ENCODE measurements at regions not wholly inside any gene's neighbourhood (a gene's known extent, or its start where the extent isn't known, plus 50 kb on each side); places are given as distances from the start of the nearest gene placed in this dataset.
"Not testable (repeated sequence)": the region's sequence is repeated elsewhere in the genome, so short reads cannot be mapped to it uniquely, and the experiment has no call there.

GRCh38 chr5:167071981-167072610 lies 1219.3 kb upstream of the WWC1 start:
- Histone ChIP-seq H3K4me2 (ENCODE audit: low read length) (no peak overlapping the region), H3K4me1 (ENCODE audit: control insufficient read depth, insufficient read depth, low read length) (no peaks in the 10 kb centered on the region), H3K9me3 (replicated peaks; ENCODE audit: low read length) (no peaks in the 10 kb centered on the region), H3K4me3 (ENCODE audit: low read length) (no peak overlapping the region), H3K27me3 (ENCODE audit: control insufficient read depth, insufficient read depth, low read length) (no peaks in the 10 kb centered on the region), H3K36me3 (ENCODE audit: insufficient read depth, low read length) (no peaks in the 10 kb centered on the region), H3K9ac (ENCODE audit: low read depth, low read length) (no peak overlapping the region)

- H3K9me3 ChIP-seq (replicated peaks; ENCODE audit: low read length): no peaks in the 10 kb centered on the region
- H3K36me3 ChIP-seq (ENCODE audit: insufficient read depth, low read length): no peaks in the 10 kb centered on the region
- H3K4me2 ChIP-seq (ENCODE audit: low read length): no peak overlapping the region
- no peaks in the 10 kb centered on the region for H3K27me3 ChIP-seq (ENCODE audit: control insufficient read depth, insufficient read depth, low read length)
- no peaks in the 10 kb centered on the region for H3K4me1 ChIP-seq (ENCODE audit: control insufficient read depth, insufficient read depth, low read length)
- H3K9ac ChIP-seq (ENCODE audit: low read depth, low read length): no peak overlapping the region
- H3K4me3 ChIP-seq (ENCODE audit: low read length): no peak overlapping the region
Measured at GRCh38 chr5:167081561-167081960, 1209.9 kb upstream of the WWC1 start.

GRCh38 chr5:167096816-167097215 lies 1194.6 kb upstream of the WWC1 start:
- no peak overlapping the region for H3K4me2 ChIP-seq (ENCODE audit: low read length)
- H3K36me3 ChIP-seq (ENCODE audit: insufficient read depth, low read length): no peaks in the 10 kb centered on the region

GRCh38 chr5:167104351-167104750 lies 1187.1 kb upstream of the WWC1 start:
- Histone ChIP-seq H3K4me2 (ENCODE audit: low read length) (no peak overlapping the region), H3K4me3 (ENCODE audit: low read length) (no peak overlapping the region), H3K36me3 (ENCODE audit: insufficient read depth, low read length) (no peaks in the 10 kb centered on the region), H3K4me1 (ENCODE audit: control insufficient read depth, insufficient read depth, low read length) (no peaks in the 10 kb centered on the region), H3K9ac (ENCODE audit: low read depth, low read length) (no peak overlapping the region), H3K27me3 (ENCODE audit: control insufficient read depth, insufficient read depth, low read length) (no peaks in the 10 kb centered on the region), H3K9me3 (replicated peaks; ENCODE audit: low read length) (peaks cover 4% of the 10 kb centered on the region)

More at GRCh38 chr5:167096816-167097215, 1194.6 kb upstream of the WWC1 start:
- Histone ChIP-seq H3K9ac (ENCODE audit: low read depth, low read length) (no peak overlapping the region), H3K27me3 (ENCODE audit: control insufficient read depth, insufficient read depth, low read length) (no peaks in the 10 kb centered on the region), H3K4me1 (ENCODE audit: control insufficient read depth, insufficient read depth, low read length) (no peaks in the 10 kb centered on the region), H3K4me3 (ENCODE audit: low read length) (no peak overlapping the region), H3K9me3 (replicated peaks; ENCODE audit: low read length) (peaks cover 8% of the 10 kb centered on the region)

GRCh38 chr5:167105941-167106340 lies 1185.5 kb upstream of the WWC1 start:
- Histone ChIP-seq H3K4me2 (ENCODE audit: low read length) (no peak overlapping the region), H3K9ac (ENCODE audit: low read depth, low read length) (no peak overlapping the region), H3K27me3 (ENCODE audit: control insufficient read depth, insufficient read depth, low read length) (no peaks in the 10 kb centered on the region), H3K36me3 (ENCODE audit: insufficient read depth, low read length) (no peaks in the 10 kb centered on the region), H3K4me1 (ENCODE audit: control insufficient read depth, insufficient read depth, low read length) (no peaks in the 10 kb centered on the region), H3K4me3 (ENCODE audit: low read length) (no peak overlapping the region), H3K9me3 (replicated peaks; ENCODE audit: low read length) (no peaks in the 10 kb centered on the region)

- no peak overlapping the region for H3K4me2 ChIP-seq (ENCODE audit: low read length)
- H3K36me3 ChIP-seq (ENCODE audit: insufficient read depth, low read length): no peaks in the 10 kb centered on the region
- H3K9me3 ChIP-seq (replicated peaks; ENCODE audit: low read length): no peaks in the 10 kb centered on the region
- no peaks in the 10 kb centered on the region for H3K4me1 ChIP-seq (ENCODE audit: control insufficient read depth, insufficient read depth, low read length)
- no peak overlapping the region for H3K4me3 ChIP-seq (ENCODE audit: low read length)
- no peak overlapping the region for H3K9ac ChIP-seq (ENCODE audit: low read depth, low read length)
- no peaks in the 10 kb centered on the region for H3K27me3 ChIP-seq (ENCODE audit: control insufficient read depth, insufficient read depth, low read length)
Measured at GRCh38 chr5:167107684-167108083, 1183.8 kb upstream of the WWC1 start.

- H3K9me3 ChIP-seq (replicated peaks; ENCODE audit: low read length); H3K36me3 ChIP-seq (ENCODE audit: insufficient read depth, low read length); H3K4me2 ChIP-seq (ENCODE audit: low read length); H3K4me3 ChIP-seq (ENCODE audit: low read length); H3K4me1 ChIP-seq (ENCODE audit: control insufficient read depth, insufficient read depth, low read length); H3K27me3 ChIP-seq (ENCODE audit: control insufficient read depth, insufficient read depth, low read length); H3K9ac ChIP-seq (ENCODE audit: low read depth, low read length): not testable (repeated sequence)
Measured at GRCh38 chr5:167108266-167108665, 1183.2 kb upstream of the WWC1 start.

- Histone ChIP-seq H3K4me2 (ENCODE audit: low read length) (no peak overlapping the region), H3K9ac (ENCODE audit: low read depth, low read length) (no peak overlapping the region), H3K4me3 (ENCODE audit: low read length) (no peak overlapping the region), H3K4me1 (ENCODE audit: control insufficient read depth, insufficient read depth, low read length) (no peaks in the 10 kb centered on the region), H3K27me3 (ENCODE audit: control insufficient read depth, insufficient read depth, low read length) (no peaks in the 10 kb centered on the region), H3K9me3 (replicated peaks; ENCODE audit: low read length) (peaks cover 4% of the 10 kb centered on the region), H3K36me3 (ENCODE audit: insufficient read depth, low read length) (no peaks in the 10 kb centered on the region)
Measured at GRCh38 chr5:167112556-167112955, 1178.9 kb upstream of the WWC1 start.

GRCh38 chr5:167122267-167122666 lies 1169.2 kb upstream of the WWC1 start:
- Histone ChIP-seq H3K4me3 (ENCODE audit: low read length) (no peak overlapping the region), H3K36me3 (ENCODE audit: insufficient read depth, low read length) (no peaks in the 10 kb centered on the region), H3K27me3 (ENCODE audit: control insufficient read depth, insufficient read depth, low read length) (no peaks in the 10 kb centered on the region)

GRCh38 chr5:167123126-167123525 lies 1168.3 kb upstream of the WWC1 start:
- H3K36me3 ChIP-seq (ENCODE audit: insufficient read depth, low read length): no peaks in the 10 kb centered on the region
- no peak overlapping the region for H3K9ac ChIP-seq (ENCODE audit: low read depth, low read length)
- H3K4me3 ChIP-seq (ENCODE audit: low read length): no peak overlapping the region
- H3K4me1 ChIP-seq (ENCODE audit: control insufficient read depth, insufficient read depth, low read length): no peaks in the 10 kb centered on the region
- no peaks in the 10 kb centered on the region for H3K27me3 ChIP-seq (ENCODE audit: control insufficient read depth, insufficient read depth, low read length)
- no peaks in the 10 kb centered on the region for H3K9me3 ChIP-seq (replicated peaks; ENCODE audit: low read length)
- H3K4me2 ChIP-seq (ENCODE audit: low read length): no peak overlapping the region

More at GRCh38 chr5:167122267-167122666, 1169.2 kb upstream of the WWC1 start:
- H3K4me1 ChIP-seq (ENCODE audit: control insufficient read depth, insufficient read depth, low read length): no peaks in the 10 kb centered on the region
- H3K9me3 ChIP-seq (replicated peaks; ENCODE audit: low read length): no peaks in the 10 kb centered on the region
- H3K9ac ChIP-seq (ENCODE audit: low read depth, low read length): no peak overlapping the region
- no peak overlapping the region for H3K4me2 ChIP-seq (ENCODE audit: low read length)

GRCh38 chr5:167128581-167128980 lies 1162.9 kb upstream of the WWC1 start:
- H3K4me1 ChIP-seq (ENCODE audit: control insufficient read depth, insufficient read depth, low read length): no peaks in the 10 kb centered on the region
- no peaks in the 10 kb centered on the region for H3K27me3 ChIP-seq (ENCODE audit: control insufficient read depth, insufficient read depth, low read length)
- H3K4me3 ChIP-seq (ENCODE audit: low read length): no peak overlapping the region
- no peak overlapping the region for H3K4me2 ChIP-seq (ENCODE audit: low read length)
- H3K36me3 ChIP-seq (ENCODE audit: insufficient read depth, low read length): no peaks in the 10 kb centered on the region
- H3K9me3 ChIP-seq (replicated peaks; ENCODE audit: low read length): no peaks in the 10 kb centered on the region
- H3K9ac ChIP-seq (ENCODE audit: low read depth, low read length): no peak overlapping the region

GRCh38 chr5:167140548-167141291 lies 1150.7 kb upstream of the WWC1 start:
- Histone ChIP-seq H3K9me3 (replicated peaks; ENCODE audit: low read length) (no peaks in the 10 kb centered on the region), H3K4me3 (ENCODE audit: low read length) (no peak overlapping the region)

More at GRCh38 chr5:167140548-167141291, 1150.7 kb upstream of the WWC1 start:
- Histone ChIP-seq H3K36me3 (ENCODE audit: insufficient read depth, low read length) (no peaks in the 10 kb centered on the region), H3K9ac (ENCODE audit: low read depth, low read length) (no peak overlapping the region), H3K4me1 (ENCODE audit: control insufficient read depth, insufficient read depth, low read length) (no peaks in the 10 kb centered on the region), H3K27me3 (ENCODE audit: control insufficient read depth, insufficient read depth, low read length) (no peaks in the 10 kb centered on the region), H3K4me2 (ENCODE audit: low read length) (no peak overlapping the region)
